ENCODE measurements at regions not wholly inside any gene's neighbourhood (a gene's known extent, or its start where the extent isn't known, plus 50 kb on each side); places are given as distances from the start of the nearest gene placed in this dataset.

DNA sequence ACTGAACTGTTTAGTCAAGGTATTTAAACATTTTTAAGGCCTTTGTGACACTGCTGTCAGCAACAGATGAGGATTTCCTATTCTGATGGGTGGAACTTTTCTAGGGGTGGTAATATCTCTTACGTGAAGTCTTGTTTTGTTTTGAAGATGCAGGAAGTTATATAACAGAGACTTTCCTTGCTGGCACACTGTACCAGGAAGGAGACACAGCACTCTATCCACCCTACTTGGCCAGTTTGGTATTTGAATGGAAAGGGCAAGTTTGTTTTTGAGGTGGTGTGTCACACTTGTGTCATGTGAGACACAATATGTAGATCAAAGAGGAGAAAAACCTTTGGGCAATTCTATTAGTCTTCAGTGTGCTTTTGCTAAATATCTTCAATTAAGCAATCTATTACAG is 51.6 kb upstream of the SRP54 start:
- DNase-seq: peak; percentile 22

DNA sequence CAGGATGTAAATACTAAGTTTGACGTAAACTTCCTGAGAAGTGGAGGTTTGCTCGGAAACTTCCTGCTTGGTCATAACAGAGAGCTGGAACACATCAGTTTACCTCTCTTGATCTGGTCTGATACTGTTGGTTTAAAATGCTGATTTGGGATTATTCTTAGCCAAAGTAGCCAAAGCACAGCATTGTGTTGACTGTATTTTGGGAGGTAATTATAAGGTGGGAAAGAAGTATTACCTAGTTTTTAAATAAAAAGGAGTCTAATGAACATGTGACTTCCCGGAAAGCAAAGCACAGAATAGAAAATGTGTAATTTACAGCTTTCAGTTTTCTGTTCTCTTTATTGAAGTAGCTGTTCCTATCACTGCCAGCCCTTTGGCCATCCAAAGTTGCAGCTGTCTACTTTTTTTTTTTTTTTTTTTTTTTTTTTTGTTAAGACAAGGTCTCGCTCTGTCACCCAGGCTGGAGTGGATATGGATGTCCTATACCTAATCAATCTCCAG is 52.2 kb upstream of the SRP54 start:
- peak; percentile 9 for DNase-seq

DNA sequence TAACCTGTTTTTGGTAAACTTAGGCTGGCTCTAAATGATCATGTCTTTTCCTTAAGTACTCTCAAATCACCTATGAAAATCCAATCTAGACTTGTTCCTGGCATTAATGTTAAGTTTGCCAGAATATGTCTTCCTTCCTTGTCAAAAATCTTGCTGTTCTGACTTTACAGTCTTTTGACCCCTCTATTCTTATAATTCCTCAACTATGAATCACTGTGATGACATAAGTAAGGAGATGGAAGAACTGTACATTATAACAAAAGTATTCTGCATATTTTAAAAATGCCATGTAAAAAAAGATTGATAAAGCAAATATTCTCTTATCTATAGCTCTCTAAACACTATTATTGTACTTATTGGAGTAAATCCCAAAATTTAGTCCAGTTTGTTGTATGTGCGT is 51.4 kb upstream of the BAZ1A start:
- no peak for DNase-seq
